CD4-positive, alpha-beta T cell (primary cell): ENCODE measurements at regions not wholly inside any gene's neighbourhood (a gene's known extent, or its start where the extent isn't known, plus 50 kb on each side); places are given as distances from the start of the nearest gene placed in this dataset.

ENCODE experiments used
- ATAC-seq: fragments of 200-7000 bp; cut with Tn5 transposase; one replicate; pipeline ENCODE4 v1.10.0; 2022; ENCODE audit warnings: mild to moderate bottlenecking; ENCODE audit not compliant: poor library complexity
- CTCF ChIA-PET: fragments of 350-600 bp; sonication (Branson Sonifier 250); formaldehyde crosslinking; loops from one replicate; lab custom pipeline; 2021; ENCODE audit warnings: antibody characterized with exemption, inconsistent platforms; lab: Charles Lee
- POLR2A ChIA-PET: fragments of 350-600 bp; sonication (Branson Sonifier 250); formaldehyde crosslinking; loops from one replicate; lab custom pipeline; 2021; ENCODE audit warnings: antibody characterized with exemption, inconsistent platforms; lab: Charles Lee
- DNase-seq, 14 experiments: peaks; one replicate each; pipeline ENCODE4 v3.0.0-alpha.2; 2013 to 2020; ENCODE audit warnings: mixed read lengths in 2 of 14
- H3K27ac ChIP-seq, 2 donors: one replicate each; pipeline versions ENCODE4 v1.5.1 to v1.7.0; 2013; ENCODE audit warnings: low read length in 2 of 2, low read depth in 1 of 2, mild to moderate bottlenecking in 1 of 2
- H3K27me3 ChIP-seq, 2 experiments: 1 replicate in 1 of 2; 2 replicates in 1 of 2; pipeline versions ENCODE4 v1.6.1 to v1.7.0; 2013; ENCODE audit warnings: low read length in 2 of 2, control low read depth in 1 of 2, mild to moderate bottlenecking in 1 of 2, moderate library complexity in 1 of 2; ENCODE audit not compliant: insufficient read depth in 2 of 2, control insufficient read depth in 1 of 2
- H3K36me3 ChIP-seq: one replicate; pipeline ENCODE4 v1.6.1; 2013; ENCODE audit warnings: low read length, control low read depth; ENCODE audit not compliant: insufficient read depth
- H3K4me1 ChIP-seq: one replicate; pipeline ENCODE4 v1.6.1; 2013; ENCODE audit warnings: low read length, control low read depth; ENCODE audit not compliant: insufficient read depth
- H3K4me3 ChIP-seq: one replicate; pipeline ENCODE4 v1.5.1; 2013; ENCODE audit warnings: mild to moderate bottlenecking, low read length, moderate library complexity
- H3K9me3 ChIP-seq, 2 experiments: 1 replicate in 1 of 2; 2 replicates in 1 of 2; pipeline versions ENCODE4 v1.6.1 to v1.7.0; 2013; ENCODE audit warnings: low read length in 2 of 2, mild to moderate bottlenecking in 2 of 2, control low read depth in 1 of 2, moderate library complexity in 1 of 2; ENCODE audit not compliant: control insufficient read depth in 1 of 2, insufficient read depth in 1 of 2
- H3K27ac Mint-ChIP-seq: one replicate; pipeline ENCODE4 v1.8.0; 2020; ENCODE audit warnings: mixed read lengths
- H3K27me3 Mint-ChIP-seq: one replicate; pipeline ENCODE4 v1.8.0; 2021; ENCODE audit warnings: mixed read lengths
- H3K36me3 Mint-ChIP-seq: one replicate; pipeline ENCODE4 v1.8.0; 2021; ENCODE audit warnings: low read depth, mixed read lengths
- H3K4me1 Mint-ChIP-seq: one replicate; pipeline ENCODE4 v1.8.0; 2021; ENCODE audit warnings: low read depth, mixed read lengths
- H3K4me3 Mint-ChIP-seq: one replicate; pipeline ENCODE4 v1.8.0; 2020; ENCODE audit warnings: mild to moderate bottlenecking, mixed read lengths
- H3K9me3 Mint-ChIP-seq: one replicate; pipeline ENCODE4 v1.8.0; 2020; ENCODE audit warnings: mixed read lengths
- CTCF ChIP-seq: fragments of 200-600 bp; IDR thresholded peaks from one replicate; pipeline ENCODE4 v1.8.0; 2022; ENCODE audit warnings: antibody characterized with exemption, mild to moderate bottlenecking
- intact Hi-C, 2 experiments: fragments of 100-400 bp; cut with DNase I in 1 of 2; cut with micrococcal nuclease in 1 of 2; formaldehyde crosslinking; loops; one replicate each; pipeline versions ENCODE4 v1.15.1 to v1.9.0; 2023 to 2025; cut with DNase I, micrococcal nuclease

GRCh38 chr17:14779241-14779640 lies 478.4 kb downstream of the HS3ST3B1 start:
- Mint-ChIP-seq H3K4me1 (no peaks in the 10 kb centered on the region), H3K36me3 (no peaks in the 10 kb centered on the region), H3K27ac (no peak overlapping the region), H3K27me3 (peaks cover 15% of the 10 kb centered on the region), H3K9me3 (peaks cover 3% of the 10 kb centered on the region), H3K4me3 (no peak overlapping the region)
- POLR2A ChIA-PET = no interaction called here
- Histone ChIP-seq H3K36me3 (no peaks in the 10 kb centered on the region), H3K27me3 (peaks cover 0 to 2% of the 10 kb centered on the region in 2 experiments), H3K4me3 (no peak overlapping the region), H3K9me3 (no peaks in the 10 kb centered on the region), H3K27ac (no peak overlapping the region), H3K4me1 (no peaks in the 10 kb centered on the region)
- ATAC-seq = no peak
- no peak for TF ChIP-seq CTCF
- DNase-seq = no peak
- CTCF ChIA-PET = no interaction called here
- intact Hi-C loops = no loop called here

GRCh38 chr17:14777291-14777690 lies 476.4 kb downstream of the HS3ST3B1 start:
- DNase-seq (no peak), ATAC-seq (no peak)
- Histone ChIP-seq H3K4me3 (no peak overlapping the region), H3K9me3 (no peaks in the 10 kb centered on the region), H3K27ac (no peak overlapping the region), H3K27me3 (peaks cover 0 to 5% of the 10 kb centered on the region in 2 experiments), H3K36me3 (no peaks in the 10 kb centered on the region), H3K4me1 (no peaks in the 10 kb centered on the region)
- Mint-ChIP-seq H3K4me3 (no peak overlapping the region), H3K9me3 (peaks cover 3% of the 10 kb centered on the region), H3K4me1 (no peaks in the 10 kb centered on the region), H3K27me3 (peaks cover 15% of the 10 kb centered on the region), H3K36me3 (no peaks in the 10 kb centered on the region), H3K27ac (no peak overlapping the region)
- CTCF ChIA-PET = no interaction called here
- intact Hi-C loops = no loop called here
- POLR2A ChIA-PET = no interaction called here
- TF ChIP-seq CTCF = no peak

- ChIA-PET CTCF (no interaction called here), POLR2A (no interaction called here)
- Mint-ChIP-seq H3K36me3 (no peaks in the 10 kb centered on the region), H3K27me3 (peaks cover 15% of the 10 kb centered on the region), H3K4me1 (no peaks in the 10 kb centered on the region), H3K27ac (no peak overlapping the region), H3K9me3 (peaks cover 3% of the 10 kb centered on the region), H3K4me3 (no peak overlapping the region)
- ATAC-seq (no peak), DNase-seq (no peak)
- Histone ChIP-seq H3K4me3 (no peak overlapping the region), H3K27ac (no peak overlapping the region), H3K27me3 (peaks cover 0 to 5% of the 10 kb centered on the region in 2 experiments), H3K9me3 (no peaks in the 10 kb centered on the region), H3K36me3 (no peaks in the 10 kb centered on the region), H3K4me1 (no peaks in the 10 kb centered on the region)
- intact Hi-C loops = no loop called here
- no peak for TF ChIP-seq CTCF
Observed at GRCh38 chr17:14776791-14777190, 475.9 kb downstream of the HS3ST3B1 start.
